Stimulated activated CD4-positive, alpha-beta T cell treated with anti-CD3 and anti-CD28 coated beads, TNF-alpha, amount 100 ng/mL, for 4 hours (primary cell): ENCODE measurements at regions not wholly inside any gene's neighbourhood (a gene's known extent, or its start where the extent isn't known, plus 50 kb on each side); places are given as distances from the start of the nearest gene placed in this dataset.

Source experiments
- DNase-seq, 3 experiments: peaks; one replicate each; pipeline ENCODE4 v3.0.0-alpha.2; 2020; ENCODE audit warnings: low read depth in 3 of 3

- DNase-seq, result no peak
These were observed 119.3 kb upstream of the MDM1 start for GRCh38 chr12:68451261-68452077.

GRCh38 chr12:68452078-68452715 is 120.0 kb upstream of the MDM1 start:
- no peak for DNase-seq

DNA sequence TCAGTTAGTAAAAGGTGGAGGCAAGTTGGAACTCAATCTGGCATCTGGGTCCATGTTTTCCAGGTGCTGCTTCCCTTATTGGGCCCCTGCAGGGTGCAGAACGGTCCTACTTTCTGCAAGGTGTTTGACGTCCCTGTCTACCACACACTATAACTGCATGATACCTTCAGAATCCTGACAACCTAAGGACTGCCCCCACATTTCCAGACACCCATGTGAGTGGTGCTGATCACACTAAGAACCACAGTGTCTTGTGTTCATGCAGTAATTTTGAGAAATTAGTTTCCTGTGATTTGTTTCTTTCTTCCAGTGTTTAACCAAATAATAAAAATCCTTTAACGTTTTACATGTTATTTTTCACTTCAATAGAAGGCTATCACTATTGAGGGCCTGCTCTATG is 121.1 kb upstream of the MDM1 start:
- no peak for DNase-seq

GRCh38 chr12:68453876-68454275 is 121.7 kb upstream of the MDM1 start:
- DNase-seq, result no peak

DNA sequence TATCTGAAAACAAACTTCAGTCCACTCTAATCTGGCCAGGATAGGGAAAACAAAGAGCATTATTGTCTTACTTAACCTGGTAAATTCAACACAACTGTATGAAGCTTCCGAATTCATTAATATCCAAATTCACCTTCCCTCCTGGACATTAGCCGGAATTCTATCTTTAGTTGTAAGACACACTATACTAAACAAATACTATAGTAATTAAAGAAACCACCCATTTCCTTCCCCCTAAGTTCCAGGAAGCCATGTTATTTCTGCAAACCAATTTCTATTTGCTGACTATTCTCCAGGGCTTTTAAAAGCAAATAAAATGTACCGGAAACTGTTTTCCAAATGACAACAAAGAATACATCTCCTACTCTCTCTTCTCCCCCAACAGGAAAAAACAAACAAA is 122.7 kb upstream of the MDM1 start:
- DNase-seq, result no peak

DNA sequence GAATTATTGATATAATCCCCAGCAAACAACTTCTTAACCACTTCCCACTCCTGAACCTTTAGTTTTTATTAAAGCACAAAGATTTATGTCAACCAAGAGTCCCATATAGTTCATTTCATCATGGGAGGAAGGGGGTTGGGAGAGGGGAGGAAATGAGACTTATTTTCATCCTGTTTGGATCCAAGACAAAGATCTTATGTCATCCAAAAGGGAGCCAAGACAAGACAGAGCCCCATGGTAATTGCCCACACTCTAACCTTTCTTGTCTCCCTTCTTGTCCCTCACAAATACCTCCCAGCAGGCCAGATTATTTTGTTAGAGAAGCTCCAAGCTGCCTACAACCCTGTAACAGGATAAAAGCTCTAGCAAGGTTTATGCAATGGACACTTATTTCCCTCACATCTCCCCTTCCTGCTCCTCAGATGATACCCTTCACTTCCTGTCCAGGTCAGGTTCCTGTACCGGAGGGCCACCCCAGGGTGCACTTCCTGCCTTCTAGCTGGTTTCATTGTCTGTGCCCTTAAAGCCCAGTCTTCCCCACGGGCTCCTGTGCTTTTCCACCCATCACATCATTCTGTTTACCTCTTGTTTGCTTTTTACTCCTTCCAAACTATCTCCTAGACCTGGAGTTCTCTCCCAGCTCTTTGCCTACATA is 123.7 kb upstream of the MDM1 start:
- no peak for DNase-seq

- no peak for DNase-seq
These were observed 126.7 kb upstream of the MDM1 start for GRCh38 chr12:68458866-68459265.

GRCh38 chr12:68460236-68460635 is 128.1 kb upstream of the MDM1 start:
- DNase-seq, result no peak

DNA sequence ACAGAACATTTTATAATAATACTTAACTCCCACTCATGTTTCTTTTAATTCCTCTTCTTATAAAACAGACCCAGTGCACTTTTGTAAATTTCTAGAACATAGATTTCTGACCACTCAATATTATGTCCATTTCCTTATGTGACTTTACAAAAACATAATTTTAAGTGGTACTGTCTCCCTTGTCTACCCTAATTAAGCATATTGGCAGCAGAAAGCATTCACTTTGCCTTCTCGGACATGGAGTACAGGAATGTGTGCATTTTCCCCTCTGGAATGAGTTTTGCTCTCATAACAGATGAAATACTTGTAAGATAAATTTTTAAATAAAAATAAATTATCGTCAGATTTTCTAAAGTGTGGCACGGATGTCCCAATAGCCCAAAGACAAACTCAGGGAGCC is 129.5 kb upstream of the MDM1 start:
- no peak for DNase-seq

DNA sequence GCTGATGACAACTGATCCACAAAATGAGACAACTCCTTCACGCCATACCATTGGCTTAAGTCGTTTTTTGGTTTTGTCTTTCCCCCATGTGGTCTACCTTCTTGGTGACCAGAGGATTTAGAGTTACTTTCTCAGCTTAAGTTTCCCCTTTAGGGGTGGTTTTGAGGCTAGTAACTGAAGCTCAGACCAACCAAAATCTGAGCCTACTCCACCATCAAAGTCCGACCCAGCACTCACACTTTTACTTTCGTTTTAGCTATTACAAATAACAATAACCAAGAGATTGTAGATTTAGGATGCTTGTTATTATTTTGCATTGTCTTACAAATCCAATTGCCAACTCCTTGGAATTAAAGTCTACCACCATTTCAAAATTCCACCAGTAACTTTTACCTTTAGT is 130.6 kb upstream of the MDM1 start:
- DNase-seq, result no peak

GRCh38 chr12:68465227-68465626 is 133.1 kb upstream of the MDM1 start:
- no peak for DNase-seq

DNA sequence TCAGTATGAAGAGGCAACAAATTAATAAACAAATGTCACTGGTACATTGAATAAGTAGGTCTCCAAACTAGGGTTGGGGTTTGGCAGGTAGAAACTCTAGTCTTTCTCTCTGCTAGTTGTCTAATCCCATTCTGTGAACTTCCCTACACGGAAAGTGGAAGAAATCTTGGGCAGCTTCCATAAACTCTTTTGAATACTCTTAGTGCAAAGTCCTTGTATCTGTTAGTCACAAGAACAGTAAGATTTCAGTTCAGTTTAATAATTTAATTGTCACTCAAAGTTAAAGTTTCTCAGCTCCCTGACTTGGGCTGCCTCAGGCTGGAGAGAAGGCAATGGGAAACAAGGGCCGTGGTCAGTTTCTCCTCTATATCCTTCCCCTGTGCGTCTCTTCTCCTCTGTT is 135.4 kb upstream of the MDM1 start:
- DNase-seq, result no peak

DNA sequence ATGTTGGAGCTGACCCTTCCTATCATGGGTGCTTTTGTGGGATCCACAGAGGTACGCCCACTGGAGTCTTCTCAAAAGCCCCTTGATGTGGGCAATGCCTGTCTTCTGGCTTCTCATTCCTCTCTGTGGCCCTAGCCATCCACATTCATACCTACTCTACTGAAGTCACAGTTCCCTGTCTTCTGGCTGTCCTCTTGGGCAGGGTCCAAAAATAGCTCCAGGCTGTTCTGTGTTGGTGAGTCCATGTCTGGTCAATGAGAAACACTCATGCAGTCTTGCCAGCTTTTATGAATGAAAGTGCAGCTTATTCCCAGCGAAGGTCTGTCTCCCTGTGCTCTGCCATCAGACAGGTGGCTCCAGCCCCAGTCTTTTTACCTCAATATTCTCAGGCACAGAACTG is 135.9 kb upstream of the MDM1 start:
- DNase-seq, result no peak

GRCh38 chr12:68469113-68469512 is 137.0 kb upstream of the MDM1 start:
- DNase-seq, result no peak

- no peak for DNase-seq
These were observed 138.6 kb upstream of the MDM1 start for GRCh38 chr12:68470664-68471328.

DNA sequence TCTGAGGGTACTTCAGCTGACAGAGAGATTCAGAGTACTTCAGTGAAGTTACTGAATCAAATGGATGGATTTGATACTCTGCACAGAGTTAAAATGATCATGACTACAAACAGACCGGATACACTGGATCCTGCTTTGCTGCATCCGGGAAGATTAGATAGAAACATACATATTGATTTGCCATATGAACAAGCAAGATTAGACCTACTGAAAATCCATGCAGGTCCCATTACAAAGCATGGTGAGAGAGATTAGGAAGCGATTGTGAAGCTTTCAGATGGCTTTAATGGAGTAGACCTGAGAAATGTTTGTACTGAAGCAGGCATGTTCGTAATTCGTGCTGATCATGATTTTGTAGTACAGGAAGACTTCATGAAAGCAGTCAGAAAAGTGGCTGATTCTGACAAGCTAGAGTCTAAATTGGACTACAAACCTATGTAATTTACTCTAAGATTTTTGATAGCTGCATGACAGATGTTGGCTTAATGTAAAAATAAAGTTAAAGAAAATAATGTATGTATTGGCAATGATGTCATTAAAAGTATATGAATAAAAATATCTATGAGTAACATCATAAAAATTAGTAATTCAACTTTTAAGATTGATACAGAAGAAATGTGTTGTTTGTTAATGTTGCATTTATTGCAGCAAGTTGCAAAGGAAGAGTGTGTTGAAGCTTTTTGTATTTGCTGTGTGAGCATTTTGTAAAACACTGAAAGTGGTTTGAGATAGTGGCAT is 136.1 kb upstream of the RAP1B start:
- no peak for DNase-seq

GRCh38 chr12:68476794-68477193 is 133.9 kb upstream of the RAP1B start:
- DNase-seq, result no peak

GRCh38 chr12:68477261-68477772 is 133.4 kb upstream of the RAP1B start:
- DNase-seq, result no peak

DNA sequence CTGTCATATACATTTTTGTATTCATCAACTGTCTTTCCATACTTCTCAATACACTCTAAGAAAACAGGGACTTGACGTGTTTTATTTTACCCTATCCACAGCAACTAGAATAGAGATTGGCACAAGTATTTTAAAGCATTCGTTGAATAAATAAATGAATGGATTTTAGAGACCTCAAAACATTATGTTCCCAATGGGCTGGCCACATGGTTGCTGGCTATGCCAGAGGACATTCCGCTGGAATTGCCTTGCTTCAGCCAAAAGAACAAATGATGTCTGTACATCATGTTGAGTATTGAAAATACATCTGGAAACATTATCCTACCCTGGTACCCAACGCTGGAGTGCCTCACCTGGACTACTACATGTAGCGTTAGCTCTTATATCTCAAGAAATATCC is 132.8 kb upstream of the RAP1B start:
- no peak for DNase-seq

- no peak for DNase-seq
These were observed 132.0 kb upstream of the RAP1B start for GRCh38 chr12:68478516-68479260.
